Natural killer cell treated with Interleukin-12 subunit alpha and Interleukin-12 subunit beta and Interleukin-15 and Interleukin-18, amount 100 ng/mL, for 72 hours (primary cell): ENCODE measurements at regions not wholly inside any gene's neighbourhood (a gene's known extent, or its start where the extent isn't known, plus 50 kb on each side); places are given as distances from the start of the nearest gene placed in this dataset.

Experiments used
- ATAC-seq, 2 donors: fragments of 150-1000 bp; cut with Tn5 transposase in 1 of 2; sonication (Bioruptor Pico), chemical (Tn5 transposase) in 1 of 2; 2 replicates each; pipeline ENCODE4 v1.10.0; 2021
- DNase-seq: peaks from one replicate; pipeline ENCODE4 v3.0.0; 2022; ENCODE audit warnings: low spot score
- H3K27ac Mint-ChIP-seq, 2 donors: 1 replicate in 1 of 2; 2 replicates in 1 of 2; pipeline ENCODE4 v1.8.0; 2022; ENCODE audit warnings: mixed read lengths in 2 of 2, mild to moderate bottlenecking in 1 of 2, moderate library complexity in 1 of 2
- H3K27me3 Mint-ChIP-seq, 2 donors: 1 replicate in 1 of 2; 2 replicates in 1 of 2; pipeline ENCODE4 v1.8.0; 2022; ENCODE audit warnings: mixed read lengths in 2 of 2
- H3K36me3 Mint-ChIP-seq: one replicate; pipeline ENCODE4 v1.8.0; 2022; ENCODE audit warnings: mixed read lengths
- H3K4me1 Mint-ChIP-seq, 2 donors: 1 replicate in 1 of 2; 2 replicates in 1 of 2; pipeline ENCODE4 v1.8.0; 2022; ENCODE audit warnings: low read depth in 2 of 2, mixed read lengths in 2 of 2, mild to moderate bottlenecking in 1 of 2
- H3K4me3 Mint-ChIP-seq: one replicate; pipeline ENCODE4 v1.8.0; 2022; ENCODE audit warnings: mixed read lengths
- H3K9me3 Mint-ChIP-seq: 2 replicates; pipeline ENCODE4 v1.8.0; 2022; ENCODE audit warnings: mixed read lengths

GRCh38 chr17:14864127-14864526 lies 401.0 kb downstream of the PMP22 start:
- Mint-ChIP-seq H3K27me3 (peaks cover 7 to 26% of the 10 kb centered on the region in 2 donors), H3K27ac (no peak overlapping the region), H3K4me1 (no peaks in the 10 kb centered on the region), H3K9me3 (peaks cover 3% of the 10 kb centered on the region), H3K4me3 (no peak overlapping the region), H3K36me3 (no peaks in the 10 kb centered on the region)
- ATAC-seq (no peak), DNase-seq (no peak)

GRCh38 chr17:14859542-14859941 lies 405.6 kb downstream of the PMP22 start:
- H3K4me1 Mint-ChIP-seq: no peaks in the 10 kb centered on the region
- no peak for ATAC-seq
- H3K27ac Mint-ChIP-seq: no peak overlapping the region
- H3K4me3 Mint-ChIP-seq: no peak overlapping the region
- H3K36me3 Mint-ChIP-seq: no peaks in the 10 kb centered on the region
- no peak for DNase-seq
- H3K27me3 Mint-ChIP-seq: peaks cover 5 to 28% of the 10 kb centered on the region in 2 donors
- no peaks in the 10 kb centered on the region for H3K9me3 Mint-ChIP-seq

- Mint-ChIP-seq H3K4me1 (no peaks in the 10 kb centered on the region), H3K27me3 (peaks cover 5 to 12% of the 10 kb centered on the region in 2 donors), H3K9me3 (no peaks in the 10 kb centered on the region), H3K27ac (no peak overlapping the region), H3K4me3 (no peak overlapping the region), H3K36me3 (no peaks in the 10 kb centered on the region)
- ATAC-seq (no peak), DNase-seq (no peak)
Observed at GRCh38 chr17:14856176-14856575, 408.9 kb downstream of the PMP22 start.

GRCh38 chr17:14854691-14855090 lies 410.4 kb downstream of the PMP22 start:
- no peak overlapping the region for H3K27ac Mint-ChIP-seq
- no peaks in the 10 kb centered on the region for H3K36me3 Mint-ChIP-seq
- DNase-seq (no peak), ATAC-seq (no peak)
- H3K4me1 Mint-ChIP-seq: no peaks in the 10 kb centered on the region
- H3K9me3 Mint-ChIP-seq: no peaks in the 10 kb centered on the region
- H3K27me3 Mint-ChIP-seq: peaks cover 2 to 8% of the 10 kb centered on the region in 2 donors
- no peak overlapping the region for H3K4me3 Mint-ChIP-seq

GRCh38 chr17:14845591-14846281 lies 419.4 kb downstream of the PMP22 start:
- H3K36me3 Mint-ChIP-seq: no peaks in the 10 kb centered on the region
- H3K27ac Mint-ChIP-seq: no peak overlapping the region
- peaks cover 16% of the 10 kb centered on the region in 2 donors for H3K27me3 Mint-ChIP-seq
- H3K4me1 Mint-ChIP-seq: no peaks in the 10 kb centered on the region
- no peak overlapping the region for H3K4me3 Mint-ChIP-seq
- ATAC-seq (no peak), DNase-seq (no peak)
- no peaks in the 10 kb centered on the region for H3K9me3 Mint-ChIP-seq

- Mint-ChIP-seq H3K27me3 (peaks cover 15 to 19% of the 10 kb centered on the region in 2 donors), H3K9me3 (no peaks in the 10 kb centered on the region), H3K4me1 (no peaks in the 10 kb centered on the region), H3K27ac (no peak overlapping the region), H3K36me3 (no peaks in the 10 kb centered on the region), H3K4me3 (no peak overlapping the region)
- no peak for ATAC-seq
- no peak for DNase-seq
Observed at GRCh38 chr17:14843086-14843795, 421.9 kb downstream of the PMP22 start.

GRCh38 chr17:14840616-14841231 lies 424.4 kb downstream of the PMP22 start:
- Mint-ChIP-seq H3K4me1 (no peaks in the 10 kb centered on the region), H3K4me3 (no peak overlapping the region), H3K9me3 (no peaks in the 10 kb centered on the region)

GRCh38 chr17:14838567-14838966 lies 426.6 kb downstream of the PMP22 start:
- Mint-ChIP-seq H3K27me3 (peaks cover 6 to 11% of the 10 kb centered on the region in 2 donors), H3K9me3 (no peaks in the 10 kb centered on the region), H3K27ac (no peak overlapping the region), H3K4me1 (no peaks in the 10 kb centered on the region), H3K4me3 (no peak overlapping the region), H3K36me3 (no peaks in the 10 kb centered on the region)
- ATAC-seq: no peak
- DNase-seq: no peak

More at GRCh38 chr17:14840616-14841231, 424.4 kb downstream of the PMP22 start:
- peaks cover 15 to 16% of the 10 kb centered on the region in 2 donors for H3K27me3 Mint-ChIP-seq
- H3K36me3 Mint-ChIP-seq: no peaks in the 10 kb centered on the region
- ATAC-seq (no peak), DNase-seq (no peak)
- no peak overlapping the region for H3K27ac Mint-ChIP-seq

- H3K27ac Mint-ChIP-seq: no peak overlapping the region
- H3K36me3 Mint-ChIP-seq: no peaks in the 10 kb centered on the region
- H3K4me1 Mint-ChIP-seq: no peaks in the 10 kb centered on the region
- peak in 1 of 2 donors; percentile 44 for ATAC-seq
- H3K9me3 Mint-ChIP-seq: no peaks in the 10 kb centered on the region
- H3K27me3 Mint-ChIP-seq: peaks cover 9 to 14% of the 10 kb centered on the region in 2 donors
- DNase-seq: no peak
- no peak overlapping the region for H3K4me3 Mint-ChIP-seq
Observed at GRCh38 chr17:14833201-14833785, 431.8 kb downstream of the PMP22 start.

- ATAC-seq (no peak), DNase-seq (no peak)
- Mint-ChIP-seq H3K27me3 (peaks cover 12 to 21% of the 10 kb centered on the region in 2 donors), H3K9me3 (no peaks in the 10 kb centered on the region), H3K4me3 (no peak overlapping the region), H3K36me3 (no peaks in the 10 kb centered on the region), H3K27ac (no peak overlapping the region), H3K4me1 (no peaks in the 10 kb centered on the region)
Observed at GRCh38 chr17:14831491-14831890, 433.6 kb downstream of the PMP22 start.

- Mint-ChIP-seq H3K36me3 (peaks cover 5% of the 10 kb centered on the region), H3K4me1 (no peaks in the 10 kb centered on the region), H3K27me3 (peaks cover 7 to 36% of the 10 kb centered on the region in 2 donors), H3K27ac (no peak overlapping the region), H3K9me3 (peaks cover 4% of the 10 kb centered on the region), H3K4me3 (no peak overlapping the region)
- DNase-seq (no peak), ATAC-seq (no peak)
Observed at GRCh38 chr17:14827396-14827919, 437.7 kb downstream of the PMP22 start.

- DNase-seq: no peak
- no peak for ATAC-seq
- Mint-ChIP-seq H3K27ac (no peak overlapping the region), H3K9me3 (peaks cover 4% of the 10 kb centered on the region), H3K4me1 (no peaks in the 10 kb centered on the region), H3K36me3 (peaks cover 5% of the 10 kb centered on the region), H3K27me3 (peaks cover 7 to 36% of the 10 kb centered on the region in 2 donors), H3K4me3 (no peak overlapping the region)
Observed at GRCh38 chr17:14826358-14826757, 438.8 kb downstream of the PMP22 start.

- H3K27me3 Mint-ChIP-seq: peaks cover 10 to 33% of the 10 kb centered on the region in 2 donors
- DNase-seq (no peak), ATAC-seq (no peak)
- no peak overlapping the region for H3K4me3 Mint-ChIP-seq
- no peaks in the 10 kb centered on the region for H3K9me3 Mint-ChIP-seq
- H3K36me3 Mint-ChIP-seq: no peaks in the 10 kb centered on the region
- H3K4me1 Mint-ChIP-seq: peaks cover 7 to 10% of the 10 kb centered on the region in 2 donors
- H3K27ac Mint-ChIP-seq: no peak overlapping the region
Observed at GRCh38 chr17:14818469-14818868, 446.7 kb downstream of the PMP22 start.
